ENCODE measurements at regions not wholly inside any gene's neighbourhood (a gene's known extent, or its start where the extent isn't known, plus 50 kb on each side); places are given as distances from the start of the nearest gene placed in this dataset.

DNA sequence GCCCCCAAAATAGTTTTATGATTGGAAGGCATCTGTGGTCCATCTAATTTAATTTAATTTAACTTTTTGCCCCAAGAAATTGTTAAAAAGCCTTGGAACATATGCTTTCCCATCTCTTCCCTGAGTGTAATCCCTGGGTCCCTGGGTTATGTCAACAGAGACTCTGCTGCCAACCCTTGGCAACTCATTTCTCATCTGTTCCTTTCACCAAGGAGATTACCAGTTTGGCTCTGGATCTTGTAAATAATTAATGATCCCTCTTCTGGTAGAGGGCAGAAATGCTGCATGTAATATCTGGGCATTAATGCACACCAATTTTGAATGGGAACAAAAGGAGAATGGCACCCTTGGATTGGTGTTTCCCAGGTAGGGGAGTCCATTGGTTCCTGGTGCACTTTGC is 514.2 kb downstream of the CCSER2 start:
- TF ChIP-seq U2AF1 (optimal IDR thresholded peaks at IDR 0.05; ENCODE audit: low read depth, low read length) (no peak), ATF2 (CRISPR knock-in tag; IDR thresholded peaks at IDR 0.05) (no peak), DDX20 (tag; IDR thresholded peaks at IDR 0.05; ENCODE audit: low read depth) (no peak), NRF1 (conservative IDR thresholded peaks at IDR 0.05 in 1 of 2, IDR thresholded peaks at IDR 0.05 in 1 of 2) (no peak)
- TF ChIP-seq, protein P1, sequence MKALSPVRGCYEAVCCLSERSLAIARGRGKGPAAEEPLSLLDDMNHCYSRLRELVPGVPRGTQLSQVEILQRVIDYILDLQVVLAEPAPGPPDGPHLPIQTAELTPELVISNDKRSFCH (CRISPR knock-in tag; IDR thresholded peaks at IDR 0.05), result no peak
- TF ChIP-seq, protein P1 (tag; IDR thresholded peaks at IDR 0.05), result no peak
- TF ChIP-seq, protein P2, sequence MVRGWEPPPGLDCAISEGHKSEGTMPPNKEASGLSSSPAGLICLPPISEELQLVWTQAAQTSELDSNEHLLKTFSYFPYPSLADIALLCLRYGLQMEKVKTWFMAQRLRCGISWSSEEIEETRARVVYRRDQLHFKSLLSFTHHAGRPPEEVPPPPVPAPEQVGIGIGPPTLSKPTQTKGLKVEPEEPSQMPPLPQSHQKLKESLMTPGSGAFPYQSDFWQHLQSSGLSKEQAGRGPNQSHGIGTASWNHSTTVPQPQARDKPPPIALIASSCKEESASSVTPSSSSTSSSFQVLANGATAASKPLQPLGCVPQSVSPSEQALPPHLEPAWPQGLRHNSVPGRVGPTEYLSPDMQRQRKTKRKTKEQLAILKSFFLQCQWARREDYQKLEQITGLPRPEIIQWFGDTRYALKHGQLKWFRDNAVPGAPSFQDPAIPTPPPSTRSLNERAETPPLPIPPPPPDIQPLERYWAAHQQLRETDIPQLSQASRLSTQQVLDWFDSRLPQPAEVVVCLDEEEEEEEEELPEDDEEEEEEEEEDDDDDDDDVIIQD (CRISPR knock-in tag; IDR thresholded peaks at IDR 0.05), result no peak

All from K562 (cell line).